HFF-Myc (cell line): ENCODE measurements at regions not wholly inside any gene's neighbourhood (a gene's known extent, or its start where the extent isn't known, plus 50 kb on each side); places are given as distances from the start of the nearest gene placed in this dataset.

ENCODE experiments used
- DNase-seq: peaks from one replicate; pipeline ENCODE4 v3.0.0-alpha.2; 2011; ENCODE audit warnings: low read depth; ENCODE audit errors: extremely low read depth
- H3K4me3 ChIP-seq: replicated peaks from 2 replicates; pipeline ENCODE4 v1.5.1; 2011; ENCODE audit warnings: low read depth, mild to moderate bottlenecking, control low read depth, low read length
- CTCF ChIP-seq: IDR thresholded peaks from 2 replicates; pipeline ENCODE4 v1.5.1; 2012; ENCODE audit warnings: mild to moderate bottlenecking, low read depth, low read length, control low read depth; ENCODE audit errors: missing control alignments

- DNase-seq: no peak
- TF ChIP-seq CTCF: no peak
- H3K4me3 ChIP-seq: no peak overlapping the region
Measured at GRCh38 chr4:116058129-116058528, 944.7 kb upstream of the NDST4 start.

- no peak for TF ChIP-seq CTCF
- no peak overlapping the region for H3K4me3 ChIP-seq
- DNase-seq: no peak
Measured at GRCh38 chr4:116055857-116056827, 942.7 kb upstream of the NDST4 start.

DNA sequence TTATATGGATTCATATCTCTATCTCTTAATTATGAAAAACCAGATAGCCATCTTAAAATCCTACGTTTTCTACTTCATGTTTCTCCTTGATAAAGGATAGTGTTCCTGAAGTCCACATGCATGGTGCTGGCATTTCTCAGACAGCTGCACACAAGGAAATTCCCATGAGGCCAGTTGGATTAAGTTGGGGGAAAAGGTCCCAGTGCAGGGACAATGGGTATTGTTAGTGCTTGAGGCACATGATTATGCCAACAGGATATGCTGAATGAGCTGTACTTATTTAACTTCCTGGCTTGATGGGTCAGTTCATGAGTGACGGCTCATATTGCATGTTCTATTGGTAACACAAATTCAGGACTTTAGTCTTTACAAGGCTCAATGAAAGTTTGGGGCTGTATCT, 913.9 kb upstream of the NDST4 start:
- H3K4me3 ChIP-seq: no peak overlapping the region
- no peak for TF ChIP-seq CTCF
- no peak for DNase-seq

GRCh38 chr4:116024954-116025708, 911.7 kb upstream of the NDST4 start:
- no peak for DNase-seq
- H3K4me3 ChIP-seq: no peak overlapping the region
- TF ChIP-seq CTCF: no peak

DNA sequence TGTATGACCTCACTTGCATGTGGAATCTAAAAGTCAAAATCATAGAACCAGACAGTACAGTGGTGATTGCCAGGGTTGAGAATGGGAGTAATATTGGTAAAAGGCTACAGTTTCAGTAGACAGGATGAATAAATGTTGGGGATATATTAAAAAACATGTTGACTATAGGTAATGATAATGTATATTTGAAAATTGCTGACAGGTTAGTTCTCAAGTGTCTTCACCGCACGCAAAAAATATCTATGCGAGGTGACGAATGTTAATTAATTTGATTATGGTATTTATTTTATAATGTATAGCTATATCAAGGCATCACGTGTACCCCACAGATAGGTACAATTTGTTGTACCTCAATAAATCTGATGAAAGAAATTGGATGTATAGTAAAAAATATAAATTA, 909.6 kb upstream of the NDST4 start:
- TF ChIP-seq CTCF: no peak

DNA sequence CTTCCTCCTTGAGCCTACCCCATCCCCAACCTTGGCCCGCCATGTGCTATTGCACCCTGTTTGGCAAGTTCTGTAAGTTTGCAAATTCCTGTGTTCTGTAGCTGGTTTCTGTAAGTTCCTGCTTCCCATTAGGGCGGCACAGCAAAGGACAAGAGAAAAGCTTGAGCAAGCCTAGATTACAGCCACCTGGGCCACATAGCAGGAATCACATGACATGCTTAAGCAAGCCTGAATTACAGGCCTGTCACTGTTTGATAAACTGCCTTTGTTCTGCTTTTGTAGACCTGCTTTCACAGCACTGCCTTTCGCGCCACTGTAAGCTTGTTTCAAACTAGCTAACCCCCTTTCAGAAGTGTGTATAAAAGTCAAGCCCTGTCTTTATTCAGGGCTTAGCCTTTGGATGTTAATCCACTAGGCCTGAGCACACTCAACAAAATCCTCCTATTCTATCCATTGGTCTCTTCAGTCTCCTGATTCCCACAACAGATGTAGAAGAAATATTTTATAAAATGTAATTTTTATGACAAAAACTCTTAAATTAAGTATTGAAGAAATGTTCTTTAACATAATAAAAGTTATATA, 906.8 kb upstream of the NDST4 start:
- no peak for TF ChIP-seq CTCF
- no peak for DNase-seq
- no peak overlapping the region for H3K4me3 ChIP-seq

More for the DNA sequence above, 909.6 kb upstream of the NDST4 start:
- no peak for DNase-seq
- H3K4me3 ChIP-seq: no peak overlapping the region
